ENCODE measurements at regions not wholly inside any gene's neighbourhood (a gene's known extent, or its start where the extent isn't known, plus 50 kb on each side); places are given as distances from the start of the nearest gene placed in this dataset.

DNA sequence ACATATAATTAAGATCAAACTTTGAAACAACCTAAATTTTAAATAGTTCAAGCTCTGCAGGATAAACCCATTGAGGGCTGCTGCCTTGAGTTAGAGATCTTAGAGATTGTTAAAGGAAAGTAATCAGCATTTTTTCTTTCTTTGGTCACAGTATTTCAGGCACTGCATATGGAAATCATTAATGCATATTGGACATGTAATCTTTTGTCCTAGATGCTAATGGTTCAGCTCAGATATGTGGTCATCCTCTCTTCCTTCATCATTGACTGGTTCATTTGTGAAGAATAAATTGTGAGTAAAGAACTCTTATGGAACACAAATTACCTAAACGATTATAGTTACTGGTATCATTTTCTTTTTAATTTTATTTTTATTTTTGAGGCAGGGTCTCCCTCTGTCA, 82.0 kb upstream of the PRLR start (continued):
- TF ChIP-seq POLR2B (IDR thresholded peaks at IDR 0.05; ENCODE audit: low read depth, partially characterized antibody), result no peak
- no peak for TF ChIP-seq CREB1 (IDR thresholded peaks at IDR 0.05)
- TF ChIP-seq CREB1 (CRISPR knock-in tag; IDR thresholded peaks at IDR 0.05), result no peak

GRCh38 chr5:35309365-35310130, 79.3 kb upstream of the PRLR start:
- Histone ChIP-seq H3K4me3 (no peak overlapping the region), H4K20me1 (replicated peaks; ENCODE audit: control insufficient read depth, insufficient read depth, low read length) (no peaks in the 10 kb centered on the region), H3K9ac (ENCODE audit: insufficient read depth in 1 of 2, low read depth in 2 of 2, low read length in 2 of 2) (no peak overlapping the region), H3K27ac (ENCODE audit: extremely low read depth, low read depth, low read length) (no peak overlapping the region), H2AFZ (ENCODE audit: low read depth, low read length) (no peak overlapping the region), H3K4me1 (replicated peaks in 1 of 2; ENCODE audit: control insufficient read depth in 2 of 2, insufficient read depth in 2 of 2, low read length in 2 of 2) (no peaks in the 10 kb centered on the region), H3K9me3 (replicated peaks; ENCODE audit: control insufficient read depth, insufficient read depth, low read depth, low read length) (no peaks in the 10 kb centered on the region; the same call in 1 of the 2 replicates), H3K36me3 (ENCODE audit: control insufficient read depth, insufficient read depth, low read length) (no peaks in the 10 kb centered on the region), H3K79me2 (ENCODE audit: control insufficient read depth, insufficient read depth, low read length) (no peaks in the 10 kb centered on the region), H3K4me2 (ENCODE audit: insufficient read depth, low read length) (no peak overlapping the region), H3K9me1 (ENCODE audit: control insufficient read depth, insufficient read depth, low read length) (no peaks in the 10 kb centered on the region), H3K27me3 (ENCODE audit: control insufficient read depth in 2 of 2, insufficient read depth in 2 of 2, low read length in 2 of 2) (no peaks in the 10 kb centered on the region)
- in situ Hi-C loops (cut with MboI) (no loop called here), intact Hi-C loops (cut with micrococcal nuclease) (no loop called here)
- no peak for FAIRE-seq
- WGBS (ENCODE audit: insufficient coverage, low coverage, missing lambda C conversion rate), result 0% methylated on average over 7 of the region's 7 CpGs
- no peak for DNase-seq (ENCODE audit: extremely low read depth in 1 of 4, low spot score in 3 of 4)
- POLR2A ChIA-PET, result no interaction called here
- BruUV-seq (replicated peaks), result no TSS peak
- no peak for TF ChIP-seq TOE1 (IDR thresholded peaks at IDR 0.05; ENCODE audit: borderline replicate concordance)
- TF ChIP-seq TOE1 (CRISPR knock-in tag; IDR thresholded peaks at IDR 0.05; ENCODE audit: borderline replicate concordance, low read depth), result no peak
- TF ChIP-seq MCM2 (IDR thresholded peaks at IDR 0.05; ENCODE audit: low read depth), result no peak
- TF ChIP-seq ZNF695 (CRISPR knock-in tag; IDR thresholded peaks at IDR 0.05), result no peak
- no peak for TF ChIP-seq GATAD2B (IDR thresholded peaks at IDR 0.05; ENCODE audit: borderline replicate concordance)
- no peak for TF ChIP-seq TGIF2 (CRISPR knock-in tag; IDR thresholded peaks at IDR 0.05)
- no peak for TF ChIP-seq BHLHE40 (IDR thresholded peaks at IDR 0.05; ENCODE audit: low read length)
- TF ChIP-seq DACH1 (IDR thresholded peaks at IDR 0.05; ENCODE audit: partially characterized antibody), result no peak
- TF ChIP-seq ZNF23 (CRISPR knock-in tag; IDR thresholded peaks at IDR 0.05), result no peak
- no peak for TF ChIP-seq LCOR (CRISPR knock-in tag; IDR thresholded peaks at IDR 0.05)
- ATAC-seq, result no peak
- CTCF ChIA-PET (ENCODE audit: low intra/inter-chr PET ratio), result no interaction called here
